SU-DHL-6 (cell line): ENCODE measurements at regions not wholly inside any gene's neighbourhood (a gene's known extent, or its start where the extent isn't known, plus 50 kb on each side); places are given as distances from the start of the nearest gene placed in this dataset.

Experiments used
- H2AFZ ChIP-seq: fragments of 200-600 bp; sonication (generic); 2 replicates; pipeline ENCODE4 v1.6.1; 2014; ENCODE audit warnings: low read depth, mild to moderate bottlenecking, moderate library complexity, mixed read lengths, antibody characterized with exemption, low read length; ENCODE audit not compliant: severe bottlenecking
- H3F3A ChIP-seq: fragments of 200-600 bp; shearing (Covaris generic); 2 replicates; pipeline ENCODE4 v1.6.0; 2016; ENCODE audit warnings: antibody characterized with exemption, mild to moderate bottlenecking; ENCODE audit not compliant: insufficient read depth
- H3K27ac ChIP-seq: fragments of 200-600 bp; sonication (generic); 2 replicates; pipeline ENCODE4 v1.5.1; 2016; ENCODE audit warnings: low read depth, mild to moderate bottlenecking, low read length, moderate library complexity, mixed read lengths
- H3K27me3 ChIP-seq: fragments of 200-600 bp; sonication (generic), shearing (Covaris generic); 2 replicates; pipeline ENCODE4 v1.6.0; 2014; ENCODE audit warnings: mild to moderate bottlenecking, low read length
- H3K36me3 ChIP-seq: fragments of 200-600 bp; sonication (generic); 2 replicates; pipeline ENCODE4 v1.6.1; 2014; ENCODE audit warnings: mild to moderate bottlenecking, low read length, mixed read lengths
- H3K4me2 ChIP-seq: fragments of 300-600, 200-600 bp; shearing (Covaris generic), sonication (generic); 2 replicates; pipeline ENCODE4 v1.6.0; 2014; ENCODE audit warnings: low read length, low read depth, mild to moderate bottlenecking; ENCODE audit not compliant: poor library complexity, severe bottlenecking
- H3K4me3 ChIP-seq: fragments of 200-600 bp; sonication (generic); 2 replicates; pipeline ENCODE4 v1.5.1; 2014; ENCODE audit warnings: antibody characterized with exemption, low read length, mild to moderate bottlenecking, mixed read lengths; ENCODE audit not compliant: insufficient read depth, poor library complexity, severe bottlenecking
- H3K79me2 ChIP-seq: fragments of 200-600 bp; sonication (generic); 2 replicates; pipeline ENCODE4 v1.6.1; 2014; ENCODE audit warnings: mild to moderate bottlenecking, low read length, moderate library complexity; ENCODE audit not compliant: insufficient read depth
- H3K9ac ChIP-seq: fragments of 200-600 bp; sonication (generic); 2 replicates; pipeline ENCODE4 v1.7.0; 2014; ENCODE audit warnings: mild to moderate bottlenecking, low read length
- H3K9me2 ChIP-seq: fragments of 200-600 bp; sonication (generic); replicated peaks from 2 replicates; pipeline ENCODE4 v1.6.1; 2014; ENCODE audit warnings: low read length; ENCODE audit not compliant: insufficient read depth
- H3K9me3 ChIP-seq: fragments of 200-600 bp; sonication (generic); 2 replicates; pipeline ENCODE4 v1.6.1; 2014; ENCODE audit warnings: low read length, mixed read lengths; ENCODE audit not compliant: insufficient read depth
- H4K20me1 ChIP-seq: fragments of 200-600 bp; sonication (generic); 2 replicates; pipeline ENCODE4 v1.6.1; 2014; ENCODE audit warnings: low read depth, mild to moderate bottlenecking, antibody characterized with exemption, low read length, moderate library complexity, mixed read lengths
- CTCF ChIP-seq: fragments of 200-600 bp; sonication (generic); IDR thresholded peaks from one replicate; pipeline ENCODE4 v1.5.1; 2017; ENCODE audit warnings: antibody characterized with exemption, mild to moderate bottlenecking, low read length, moderate library complexity; ENCODE audit not compliant: insufficient read depth, poor library complexity, severe bottlenecking
- EZH2phosphoT487 ChIP-seq: fragments of 200-600 bp; sonication (generic), shearing (Covaris generic); conservative IDR thresholded peaks from 2 replicates; pipeline ENCODE4 v1.6.1; 2018; ENCODE audit warnings: mild to moderate bottlenecking, antibody characterized with exemption, low read length, moderate library complexity, mixed read lengths

- no peak overlapping the region for H2AFZ ChIP-seq
- H3F3A ChIP-seq = no peaks in the 10 kb centered on the region
- H3K9ac ChIP-seq = no peak overlapping the region
- no peak overlapping the region for H3K4me3 ChIP-seq
- no peaks in the 10 kb centered on the region for H3K9me2 ChIP-seq
- no peaks in the 10 kb centered on the region; the same call in 1 of the 2 replicates for H3K36me3 ChIP-seq
- H3K4me2 ChIP-seq = no peak overlapping the region
- H3K9me3 ChIP-seq = no peaks in the 10 kb centered on the region
- H3K79me2 ChIP-seq = no peaks in the 10 kb centered on the region
- no peak overlapping the region for H3K27ac ChIP-seq
- no peaks in the 10 kb centered on the region for H3K27me3 ChIP-seq
- no peaks in the 10 kb centered on the region for H4K20me1 ChIP-seq
- TF ChIP-seq EZH2phosphoT487 = no peak
- no peak for TF ChIP-seq CTCF
Measured at GRCh38 chr3:153670577-153670976, 450.6 kb upstream of the ARHGEF26 start.

GRCh38 chr3:153673853-153674252 lies 447.3 kb upstream of the ARHGEF26 start:
- Histone ChIP-seq H3K27ac (no peak overlapping the region), H3F3A (no peaks in the 10 kb centered on the region)
- TF ChIP-seq CTCF (no peak), EZH2phosphoT487 (no peak)

GRCh38 chr3:153679714-153680113 lies 441.5 kb upstream of the ARHGEF26 start:
- Histone ChIP-seq H3K27ac (peak overlapping the region; percentile 29), H3F3A (no peaks in the 10 kb centered on the region), H3K79me2 (no peaks in the 10 kb centered on the region), H3K4me2 (no peak overlapping the region), H3K9me3 (0 out of 2 replicates have a peak, but pooled peaks cover 3% of the 10 kb centered on the region), H4K20me1 (no peaks in the 10 kb centered on the region), H3K27me3 (no peaks in the 10 kb centered on the region), H3K9ac (no peak overlapping the region), H3K9me2 (no peaks in the 10 kb centered on the region), H2AFZ (no peak overlapping the region), H3K4me3 (no peak overlapping the region), H3K36me3 (no peaks in the 10 kb centered on the region; the same call in 1 of the 2 replicates)
- TF ChIP-seq EZH2phosphoT487 (no peak), CTCF (no peak)

More at GRCh38 chr3:153673853-153674252, 447.3 kb upstream of the ARHGEF26 start:
- no peaks in the 10 kb centered on the region for H4K20me1 ChIP-seq
- no peaks in the 10 kb centered on the region for H3K36me3 ChIP-seq
- no peak overlapping the region for H3K4me2 ChIP-seq
- no peaks in the 10 kb centered on the region for H3K9me2 ChIP-seq
- no peaks in the 10 kb centered on the region for H3K79me2 ChIP-seq
- no peak overlapping the region for H3K9ac ChIP-seq
- no peaks in the 10 kb centered on the region for H3K27me3 ChIP-seq
- no peaks in the 10 kb centered on the region for H3K9me3 ChIP-seq
- no peak overlapping the region for H2AFZ ChIP-seq
- H3K4me3 ChIP-seq = no peak overlapping the region
